HUDEP-2 (cell line): ENCODE measurements at regions not wholly inside any gene's neighbourhood (a gene's known extent, or its start where the extent isn't known, plus 50 kb on each side); places are given as distances from the start of the nearest gene placed in this dataset.

Experiments
- DNase-seq, 76 experiments: peaks; one replicate each; lab custom pipeline; 2025; ENCODE audit not compliant: unreplicated experiment in 76 of 76; lab: John Stamatoyannopoulos, UW

DNA sequence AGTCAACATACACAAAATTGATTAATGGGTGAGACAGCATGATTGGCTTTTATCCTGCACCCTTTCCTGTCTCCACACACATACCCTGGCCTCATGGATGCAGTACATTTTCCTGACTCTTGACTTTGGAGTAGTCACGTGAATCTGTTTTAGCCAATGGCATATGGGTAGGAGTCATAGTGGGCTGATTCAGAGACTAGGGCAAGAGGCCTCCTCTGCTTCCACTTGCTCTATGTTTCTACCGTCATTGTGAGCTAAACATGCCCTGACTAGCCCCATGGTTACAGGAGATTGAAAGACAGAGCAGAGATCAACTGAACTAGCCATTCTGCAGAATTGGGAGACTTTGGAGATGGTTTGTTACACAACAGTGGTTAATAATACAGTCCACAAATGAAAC is 850.0 kb downstream of the DHX35 start:
- no peak for DNase-seq

GRCh38 chr20:39810309-39810708 is 848.2 kb downstream of the DHX35 start:
- DNase-seq, result no peak

- DNase-seq, result no peak
Observed at GRCh38 chr20:39808613-39809012, 846.5 kb downstream of the DHX35 start.

DNA sequence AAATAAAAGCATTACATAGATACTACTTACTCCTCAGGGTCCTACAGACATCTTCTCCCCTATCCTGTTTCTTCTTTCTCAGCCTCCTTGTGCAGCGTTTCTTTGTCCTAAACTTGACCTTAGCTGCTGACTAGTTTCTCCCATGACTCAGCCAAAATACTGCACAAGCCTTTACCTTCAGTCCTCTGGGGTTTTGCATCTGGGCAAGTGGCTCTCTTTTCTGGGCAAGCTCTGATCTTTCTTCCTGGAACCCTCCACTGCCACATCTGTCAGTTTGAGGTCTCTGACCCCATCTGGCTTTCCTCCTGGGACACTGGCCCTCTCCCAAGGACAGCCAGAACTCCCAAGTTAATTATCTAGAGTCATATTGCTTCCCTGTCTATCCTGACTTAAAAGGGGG is 838.4 kb downstream of the DHX35 start:
- DNase-seq, result no peak

GRCh38 chr20:39800111-39800510 is 838.0 kb downstream of the DHX35 start:
- DNase-seq, result no peak

DNA sequence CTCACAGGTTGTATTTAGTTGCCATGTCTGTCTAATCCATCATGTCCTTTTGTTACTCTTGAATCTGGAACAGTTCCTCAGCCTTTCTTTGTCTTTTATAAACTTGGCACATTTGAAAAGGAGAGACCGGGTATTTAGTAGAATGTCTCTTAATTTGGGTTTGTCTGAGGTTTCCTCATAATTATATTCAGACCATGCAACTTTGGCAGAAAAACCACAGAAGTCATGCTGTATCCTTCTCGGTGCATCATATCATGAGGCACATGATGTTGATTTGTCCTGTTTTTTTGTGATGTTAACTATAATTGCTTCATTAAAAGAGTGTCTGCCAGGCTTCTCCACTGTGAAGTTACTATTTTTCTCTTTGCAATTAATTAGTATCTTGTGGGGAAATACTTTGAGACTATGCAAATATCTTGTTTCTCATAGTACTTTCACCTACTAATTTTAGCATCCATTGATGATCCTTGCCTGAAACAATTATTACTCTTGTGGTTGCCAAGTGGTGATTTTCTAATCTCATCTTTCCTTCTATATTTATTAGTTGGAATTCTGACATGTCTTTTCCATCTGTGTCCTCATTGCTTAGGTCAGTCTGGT is 837.3 kb downstream of the DHX35 start:
- no peak for DNase-seq

DNA sequence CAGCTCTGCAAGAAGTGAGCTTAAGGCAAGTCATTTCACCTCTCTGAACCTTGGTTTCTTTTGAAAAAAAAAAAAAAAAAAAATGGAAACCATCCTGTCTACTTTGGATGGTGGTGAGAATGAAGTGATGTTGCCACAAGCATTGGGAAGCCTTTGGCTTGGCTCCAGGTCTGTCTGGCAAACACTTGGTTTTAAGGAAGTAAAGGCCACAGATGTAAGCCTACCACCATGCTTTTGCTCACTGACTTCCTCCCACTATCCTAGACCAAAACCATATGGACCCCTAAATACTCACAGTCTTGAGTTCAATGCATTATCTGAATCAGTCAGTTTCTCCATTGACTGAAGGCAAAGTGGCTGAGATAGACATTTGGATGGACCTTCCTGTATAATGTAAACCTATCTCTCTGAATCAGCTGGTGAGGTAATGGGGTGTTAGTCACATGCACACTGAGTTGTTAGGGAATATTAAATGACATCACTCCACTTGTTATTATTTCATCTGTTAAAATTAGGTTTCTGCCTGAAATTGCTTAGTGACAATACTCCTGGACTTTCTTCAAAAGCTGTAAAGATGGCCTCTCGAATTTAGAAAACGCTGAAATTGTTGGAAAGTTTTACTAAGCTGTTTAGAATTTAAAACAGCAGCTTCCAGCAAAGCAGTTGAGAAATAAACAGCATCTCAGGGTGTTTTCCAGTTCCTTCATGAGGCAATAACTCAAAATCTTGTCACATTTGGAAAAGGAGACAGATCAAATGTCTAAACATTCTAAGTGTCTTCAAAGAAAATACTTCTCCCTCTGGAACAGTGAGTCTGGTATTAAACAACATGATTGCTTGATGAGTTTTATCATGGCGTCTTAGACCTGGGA is 833.5 kb downstream of the DHX35 start:
- DNase-seq, result no peak

- DNase-seq, result no peak
Observed at GRCh38 chr20:39792334-39792733, 830.2 kb downstream of the DHX35 start.

GRCh38 chr20:39789411-39789810 is 827.3 kb downstream of the DHX35 start:
- DNase-seq, result no peak

GRCh38 chr20:39785252-39785917 is 823.2 kb downstream of the DHX35 start:
- DNase-seq, result no peak

DNA sequence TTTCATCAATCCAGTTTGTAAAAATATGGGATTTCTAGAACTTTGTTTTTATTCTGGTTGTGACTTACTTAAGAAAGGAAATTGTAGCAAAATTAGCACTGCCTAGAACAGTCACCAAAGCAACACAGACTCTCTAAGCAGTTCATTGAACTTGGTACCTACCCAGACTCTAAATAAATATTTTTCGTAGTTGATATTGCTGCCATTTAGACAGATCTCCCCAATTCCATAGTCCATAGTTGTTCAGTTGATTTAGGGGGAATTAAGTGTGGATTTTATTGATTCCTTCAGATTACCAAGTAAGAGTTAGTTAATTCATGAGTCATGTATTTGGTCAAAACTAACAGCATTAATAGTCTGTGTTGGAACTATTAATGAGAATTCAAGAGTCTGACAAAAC is 822.5 kb downstream of the DHX35 start:
- no peak for DNase-seq

DNA sequence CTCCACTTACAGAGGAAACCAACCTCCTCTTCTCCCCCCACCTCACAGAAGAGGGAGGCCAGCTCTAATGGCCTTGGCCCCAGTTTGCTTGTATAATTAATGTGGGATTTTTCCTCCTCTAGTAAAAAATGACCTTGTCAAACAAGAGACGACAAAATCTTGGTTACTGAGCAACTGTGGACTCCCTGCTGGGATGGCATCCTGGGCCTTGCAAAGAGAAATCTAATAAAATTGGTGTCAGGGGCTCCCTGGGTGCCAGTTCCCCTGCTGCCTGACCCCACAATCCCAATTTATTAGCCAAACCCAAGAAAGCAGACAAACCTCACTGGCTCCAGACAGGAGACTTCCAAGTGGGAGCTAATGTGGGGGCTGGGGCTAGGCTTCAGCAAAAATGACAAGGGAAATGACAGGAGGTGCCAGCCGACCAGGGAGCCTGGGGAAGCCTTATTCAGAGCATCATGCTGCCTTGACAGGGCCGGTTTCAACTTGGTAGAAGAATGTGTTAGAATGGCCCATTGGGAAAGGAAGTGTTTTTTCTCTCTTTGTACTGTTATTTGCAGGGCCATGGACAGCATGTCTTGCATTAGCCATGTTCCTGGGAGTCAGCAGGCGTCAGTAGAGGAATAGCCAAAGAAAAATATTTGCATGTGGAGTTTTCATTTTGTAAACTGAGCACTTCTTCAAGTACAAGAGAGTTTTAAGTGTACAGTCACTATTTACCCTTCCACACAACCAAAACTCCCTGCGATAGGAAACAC is 816.9 kb downstream of the DHX35 start:
- DNase-seq, result no peak

GRCh38 chr20:39778431-39778830 is 816.3 kb downstream of the DHX35 start:
- no peak for DNase-seq

DNA sequence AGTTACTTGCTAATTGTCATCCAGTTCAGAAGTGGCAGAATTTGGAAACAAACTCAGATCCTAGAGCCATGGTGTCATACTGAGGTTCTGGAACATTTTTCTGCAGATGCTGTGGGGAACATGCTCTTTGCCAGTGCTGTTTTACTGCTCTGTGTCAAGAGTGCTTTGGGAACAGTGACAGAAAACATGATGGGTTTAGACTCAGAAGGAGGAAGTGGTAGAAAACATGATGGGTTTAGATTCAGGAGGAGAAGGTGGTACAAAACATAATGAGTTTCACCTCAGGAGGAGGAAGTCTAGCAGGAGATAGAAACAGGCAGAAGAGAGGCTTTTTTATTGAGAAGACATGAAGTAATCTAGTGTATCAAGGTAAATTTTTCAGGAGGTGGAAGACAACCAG is 815.5 kb downstream of the DHX35 start:
- DNase-seq, result no peak

- no peak for DNase-seq
Observed at GRCh38 chr20:39775110-39775509, 813.0 kb downstream of the DHX35 start.

GRCh38 chr20:39773380-39774000 is 811.3 kb downstream of the DHX35 start:
- no peak for DNase-seq

- DNase-seq, result no peak
Observed at GRCh38 chr20:39767352-39767751, 805.2 kb downstream of the DHX35 start.

DNA sequence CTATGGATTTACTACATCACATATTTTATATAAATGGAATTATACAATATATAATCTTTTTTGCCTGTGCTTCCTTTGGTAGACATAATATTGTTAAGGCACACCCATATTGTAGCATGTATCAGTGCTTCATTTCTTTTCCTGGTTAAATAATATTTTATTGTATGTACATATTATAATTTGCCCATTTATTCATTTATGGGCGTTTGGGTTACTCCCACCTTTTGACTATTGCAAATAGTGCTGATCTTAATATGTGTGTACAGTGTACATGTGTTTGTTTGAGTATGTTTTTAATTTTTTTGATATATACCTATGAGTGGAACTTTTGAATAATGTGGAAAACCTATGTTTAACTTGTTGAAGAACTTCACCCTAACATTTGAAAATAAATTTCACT is 804.2 kb downstream of the DHX35 start:
- no peak for DNase-seq

GRCh38 chr20:39762716-39763115 is 800.6 kb downstream of the DHX35 start:
- no peak for DNase-seq

DNA sequence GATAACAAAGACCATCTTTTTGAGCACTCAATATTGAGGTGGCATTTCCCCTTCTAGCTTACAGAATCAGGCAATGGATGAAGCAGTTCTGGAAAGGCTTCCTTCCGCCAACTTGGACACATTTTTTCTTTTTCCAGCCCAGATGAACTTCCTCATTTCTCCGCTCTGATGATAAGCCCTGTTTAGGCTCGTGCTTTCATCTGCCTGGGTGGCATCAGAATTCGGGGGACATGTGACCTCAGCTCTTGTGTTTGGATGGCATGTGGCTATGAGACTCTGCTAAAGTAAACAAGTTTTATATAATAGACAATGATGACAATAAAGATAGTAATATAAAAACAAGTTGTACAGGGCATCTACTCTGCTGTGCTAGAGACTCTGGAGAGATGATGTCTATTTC is 796.7 kb downstream of the DHX35 start:
- no peak for DNase-seq

DNA sequence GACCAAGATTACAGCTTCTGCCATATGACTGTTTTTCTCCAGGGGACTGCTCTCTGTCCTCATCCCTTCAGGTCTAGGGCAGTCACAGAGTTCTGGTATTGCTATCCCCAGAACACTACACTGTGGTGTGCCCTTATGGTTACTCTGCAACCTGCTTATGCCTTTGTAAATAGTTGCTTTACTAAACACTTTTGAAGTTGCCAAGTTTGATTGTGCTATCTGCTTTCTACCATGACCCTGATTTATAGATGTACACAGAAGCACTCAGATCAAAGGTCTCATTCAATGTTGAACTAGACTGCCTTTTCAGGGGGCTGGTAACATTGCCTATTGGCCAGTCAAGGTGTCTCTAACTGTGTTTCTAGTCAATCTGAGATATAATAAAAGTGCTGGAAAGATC is 794.7 kb downstream of the DHX35 start:
- no peak for DNase-seq
